HG02571 (cell line): ENCODE measurements at regions not wholly inside any gene's neighbourhood (a gene's known extent, or its start where the extent isn't known, plus 50 kb on each side); places are given as distances from the start of the nearest gene placed in this dataset.
"Not testable (repeated sequence)": the region's sequence is repeated elsewhere in the genome, so short reads cannot be mapped to it uniquely, and the experiment has no call there.

Experiments
- ATAC-seq: cut with Tn5 transposase; IDR thresholded peaks from one replicate; pipeline ENCODE4 v1.9.1; 2021; ENCODE audit warnings: mild to moderate bottlenecking, moderate library complexity; ENCODE audit not compliant: unreplicated experiment

GRCh38 chr6:68238097-68238601, 396.9 kb upstream of the ADGRB3 start:
- ATAC-seq: peak; percentile 47

- ATAC-seq: no peak
Measured at GRCh38 chr6:68237205-68237604, 397.9 kb upstream of the ADGRB3 start.

GRCh38 chr6:68235326-68235784, 399.7 kb upstream of the ADGRB3 start:
- ATAC-seq: no peak

- no peak for ATAC-seq
Measured at GRCh38 chr6:68233623-68234022, 401.5 kb upstream of the ADGRB3 start.

- ATAC-seq: no peak
Measured at GRCh38 chr6:68229566-68229965, 405.5 kb upstream of the ADGRB3 start.

GRCh38 chr6:68226460-68226859, 408.6 kb upstream of the ADGRB3 start:
- no peak for ATAC-seq

DNA sequence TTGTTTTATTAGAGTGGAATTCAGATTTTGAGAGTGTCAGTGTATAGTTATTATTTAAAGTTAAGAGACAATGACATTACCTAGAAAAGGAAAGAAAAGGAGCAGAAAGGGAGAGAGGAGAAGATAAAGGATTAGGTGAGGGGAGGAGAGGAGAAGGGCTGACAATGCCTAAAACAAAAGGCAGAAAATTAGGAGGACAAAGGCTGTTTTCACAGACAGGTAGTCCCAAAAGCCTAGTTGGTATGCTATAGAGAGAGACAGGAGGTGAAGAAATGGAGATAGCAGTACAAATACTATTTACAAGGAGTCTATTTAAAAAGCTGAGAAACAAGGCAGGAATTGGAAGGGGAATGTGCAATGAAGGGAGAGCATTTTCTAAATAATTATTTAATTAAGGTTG, 409.4 kb upstream of the ADGRB3 start:
- ATAC-seq: no peak

DNA sequence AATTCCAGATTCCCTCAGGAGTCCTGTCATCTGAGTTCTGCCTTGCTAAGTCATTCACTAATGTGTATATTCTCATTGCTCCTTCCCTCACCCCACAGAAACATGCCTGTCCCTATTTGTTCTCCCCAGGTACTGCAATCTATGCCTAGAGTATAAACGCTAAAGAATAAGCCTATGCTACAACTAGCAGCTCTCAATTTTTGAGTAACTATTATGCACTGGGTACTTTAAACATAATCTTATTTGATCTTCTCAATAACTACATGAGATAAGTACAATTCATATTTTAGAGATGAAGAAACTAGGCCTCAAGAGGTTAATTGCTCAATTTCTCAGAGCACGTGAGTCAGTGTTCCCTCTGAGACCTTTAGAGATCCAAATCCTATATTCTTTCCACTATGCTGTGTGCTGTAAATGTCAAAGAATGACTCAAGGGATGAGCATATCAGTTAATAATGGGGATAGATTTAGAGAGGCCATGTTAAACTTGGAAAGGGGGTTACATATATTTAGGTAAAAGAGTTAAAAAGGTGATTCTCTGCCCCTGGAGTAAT, 423.8 kb upstream of the ADGRB3 start:
- ATAC-seq: no peak

DNA sequence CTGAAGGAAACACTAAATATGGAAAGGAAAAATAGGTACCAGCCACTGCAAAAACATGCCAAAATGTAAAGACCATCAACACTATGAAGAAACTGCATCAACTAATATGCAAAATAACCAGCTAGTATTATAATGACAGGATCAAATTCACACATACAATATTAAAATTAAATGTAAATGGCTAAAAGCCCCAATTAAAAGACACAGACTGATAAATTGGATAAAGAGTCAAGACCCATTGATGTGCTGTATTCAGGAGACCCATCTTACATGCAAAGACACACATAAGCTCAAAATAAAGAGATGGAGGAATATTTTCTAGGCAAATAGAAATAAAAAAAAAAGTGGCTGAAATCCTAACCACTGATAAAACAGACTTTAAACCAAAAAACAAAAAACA, 427.5 kb upstream of the ADGRB3 start:
- not testable (repeated sequence) for ATAC-seq

DNA sequence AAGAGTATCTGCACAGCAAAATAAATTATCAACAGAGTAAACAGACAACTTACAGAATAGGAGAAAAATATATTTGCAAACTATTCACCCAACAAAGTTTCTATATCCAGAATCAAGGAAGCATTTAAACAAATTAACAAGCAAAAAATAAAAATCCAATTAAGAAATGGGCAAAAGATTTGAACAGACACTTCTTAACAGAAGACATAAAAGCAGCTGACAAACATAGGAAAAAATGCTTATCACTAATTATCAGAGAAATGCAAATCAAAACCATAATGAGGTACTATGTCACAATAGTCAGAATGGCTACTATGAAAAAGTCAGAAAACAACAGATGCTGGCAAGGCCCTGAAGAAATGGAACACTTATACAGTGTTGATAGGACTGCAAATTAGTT, 434.2 kb upstream of the ADGRB3 start:
- ATAC-seq: no peak

GRCh38 chr6:68197356-68197755, 437.7 kb upstream of the ADGRB3 start:
- no peak for ATAC-seq

DNA sequence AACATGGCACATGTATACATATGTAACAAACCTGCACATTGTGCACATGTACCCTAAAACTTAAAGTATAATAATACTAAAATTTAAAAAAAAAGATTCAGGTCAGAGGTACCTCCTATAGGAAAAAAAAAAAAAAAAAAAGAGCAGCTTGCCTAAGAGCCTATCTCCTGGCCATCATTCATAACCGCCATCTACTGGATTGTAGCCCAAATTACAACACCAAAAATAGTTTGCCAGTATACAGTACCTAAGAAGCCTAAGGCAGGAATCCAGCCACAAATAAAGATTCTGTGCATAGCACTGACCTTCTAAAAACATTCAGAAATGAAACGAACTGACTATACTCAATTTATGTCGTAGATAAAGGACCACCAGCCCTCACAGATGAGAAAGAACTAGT, 438.4 kb upstream of the ADGRB3 start:
- ATAC-seq: no peak

- ATAC-seq: not testable (repeated sequence)
Measured at GRCh38 chr6:68195753-68196152, 439.3 kb upstream of the ADGRB3 start.

GRCh38 chr6:68194846-68195478, 440.1 kb upstream of the ADGRB3 start:
- ATAC-seq: no peak

- ATAC-seq: no peak
Measured at GRCh38 chr6:68192988-68193387, 442.1 kb upstream of the ADGRB3 start.

- no peak for ATAC-seq
Measured at GRCh38 chr6:68189217-68189815, 445.8 kb upstream of the ADGRB3 start.

GRCh38 chr6:68186870-68187269, 448.2 kb upstream of the ADGRB3 start:
- ATAC-seq: no peak

DNA sequence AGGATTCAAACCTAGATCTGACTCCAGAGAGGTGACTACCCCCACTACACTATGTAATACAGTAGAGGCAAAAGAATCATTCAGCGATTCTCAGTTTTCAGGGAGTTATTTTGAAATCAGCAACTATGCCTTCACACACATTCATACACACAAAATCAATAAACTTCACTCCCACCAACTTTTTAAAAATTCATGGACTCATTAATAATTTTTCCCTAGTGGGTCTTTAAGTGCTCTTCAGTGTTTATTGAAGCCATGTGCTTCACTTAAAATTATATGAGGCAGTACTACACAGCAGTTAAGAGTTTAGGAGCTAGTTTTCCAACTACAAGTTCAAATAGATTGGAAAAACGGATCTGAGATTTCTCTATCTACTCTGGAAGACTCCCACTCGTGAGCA, 452.7 kb upstream of the ADGRB3 start:
- ATAC-seq: no peak

GRCh38 chr6:68181027-68181426, 454.1 kb upstream of the ADGRB3 start:
- ATAC-seq: not testable (repeated sequence)

- ATAC-seq: no peak
Measured at GRCh38 chr6:68173616-68174015, 461.5 kb upstream of the ADGRB3 start.

GRCh38 chr6:68169922-68170321, 465.2 kb upstream of the ADGRB3 start:
- ATAC-seq: no peak

GRCh38 chr6:68167604-68168003, 467.5 kb upstream of the ADGRB3 start:
- ATAC-seq: no peak
